NOMO-1 (cell line): ENCODE measurements at regions not wholly inside any gene's neighbourhood (a gene's known extent, or its start where the extent isn't known, plus 50 kb on each side); places are given as distances from the start of the nearest gene placed in this dataset.

Experiments used
- DNase-seq, 2 experiments: peaks; one replicate each; lab custom pipeline; 2025; ENCODE audit not compliant: unreplicated experiment in 2 of 2; lab: John Stamatoyannopoulos, UW

GRCh38 chr4:23278845-23279244, 586.1 kb downstream of the GBA3 start:
- no peak for DNase-seq

- DNase-seq: no peak
Observed at GRCh38 chr4:23276076-23276475, 583.3 kb downstream of the GBA3 start.

DNA sequence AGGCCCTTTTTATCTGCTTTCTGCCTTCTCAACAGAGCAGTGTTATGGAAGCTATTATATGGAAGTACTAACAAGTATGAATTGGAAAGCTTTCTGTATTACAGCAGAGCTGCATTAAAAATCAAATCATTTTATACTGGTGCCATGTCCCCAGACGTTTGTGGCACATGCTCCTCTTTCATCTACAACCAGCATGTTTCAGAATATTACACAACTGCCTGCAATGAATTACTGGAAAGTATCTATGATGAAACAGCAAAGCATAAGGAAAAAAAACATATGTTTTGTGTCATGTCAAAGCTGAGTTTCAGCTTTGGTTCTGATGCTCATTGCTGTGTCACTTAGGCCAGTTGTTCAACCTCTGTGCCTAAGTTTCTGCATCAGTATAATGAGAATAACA, 576.8 kb downstream of the GBA3 start:
- DNase-seq: peak; percentile 33 to 73

DNA sequence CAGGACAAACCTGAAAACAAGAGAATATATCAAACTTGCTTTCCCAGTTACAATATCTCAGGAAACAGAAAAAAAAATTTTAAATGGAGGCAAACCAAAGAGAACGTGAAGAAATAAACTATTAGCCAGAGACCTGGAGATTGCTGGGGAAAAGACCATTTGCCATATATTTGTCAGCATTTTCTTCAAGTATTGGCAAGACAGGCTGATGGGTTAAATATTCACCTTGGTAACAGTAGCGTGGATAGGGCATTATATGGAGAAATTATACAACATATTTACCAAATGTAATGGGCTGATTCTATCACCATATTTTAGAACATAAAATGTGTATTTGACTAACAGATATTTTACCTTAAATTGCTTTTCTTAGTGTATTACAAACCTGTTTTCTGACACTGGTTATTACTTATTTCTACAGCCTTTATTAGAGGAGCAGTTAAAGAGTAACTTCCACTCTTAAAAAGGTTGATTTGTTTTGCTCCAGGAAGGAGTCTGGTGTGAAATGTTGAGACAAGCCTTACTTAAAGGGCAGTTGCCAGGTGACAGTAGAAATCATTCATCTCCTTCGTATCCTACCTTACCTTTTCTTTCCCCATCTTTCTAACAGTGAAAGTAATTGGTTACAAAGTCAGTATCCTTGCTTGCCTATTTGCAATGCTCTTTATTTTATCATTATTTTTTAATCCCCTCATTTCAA, 575.5 kb downstream of the GBA3 start:
- no peak for DNase-seq

- DNase-seq: no peak
Observed at GRCh38 chr4:23266401-23266800, 573.7 kb downstream of the GBA3 start.

GRCh38 chr4:23260511-23260910, 567.8 kb downstream of the GBA3 start:
- DNase-seq: no peak

- DNase-seq: no peak
Observed at GRCh38 chr4:23245203-23245832, 552.6 kb downstream of the GBA3 start.

DNA sequence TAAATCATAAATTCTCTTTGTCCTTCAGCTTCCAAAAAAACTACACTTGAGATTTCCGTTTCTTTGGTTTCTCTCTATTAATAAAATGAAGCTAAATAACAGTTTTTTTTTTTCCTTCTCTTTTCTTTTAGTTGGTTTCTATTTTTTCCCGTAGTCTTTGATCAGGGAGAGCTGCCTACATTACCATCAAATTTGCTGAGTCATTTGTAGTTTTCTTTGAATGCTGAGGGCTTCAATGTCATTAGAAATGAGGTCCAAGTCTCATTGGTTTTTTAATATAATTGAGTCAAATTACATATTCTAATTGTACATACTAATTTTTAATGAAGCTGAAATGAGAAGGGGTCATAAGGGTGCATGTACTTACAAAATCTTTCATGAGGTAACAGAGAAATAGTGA, 550.2 kb downstream of the GBA3 start:
- no peak for DNase-seq

DNA sequence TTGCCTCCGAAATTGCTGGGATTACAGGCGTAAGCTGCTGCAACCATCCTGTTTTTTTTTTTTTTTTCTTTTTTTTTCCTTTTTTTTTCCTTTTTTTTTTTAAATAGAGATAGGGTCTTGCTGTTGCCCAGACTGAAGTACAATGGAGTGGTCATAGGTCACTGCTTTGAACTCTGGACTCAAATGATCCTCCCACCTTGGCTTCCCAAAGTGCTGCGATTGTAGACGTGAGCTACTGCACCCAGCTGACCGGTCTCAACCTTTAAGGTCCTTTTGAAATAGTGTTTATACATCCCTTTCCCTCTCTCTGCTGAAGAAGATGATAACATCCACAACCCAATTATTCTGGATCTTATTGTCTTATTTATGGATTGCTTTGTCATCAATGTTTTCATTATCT, 548.7 kb downstream of the GBA3 start:
- DNase-seq: no peak

GRCh38 chr4:23238848-23239247, 546.1 kb downstream of the GBA3 start:
- DNase-seq: no peak

GRCh38 chr4:23237771-23238170, 545.0 kb downstream of the GBA3 start:
- no peak for DNase-seq

DNA sequence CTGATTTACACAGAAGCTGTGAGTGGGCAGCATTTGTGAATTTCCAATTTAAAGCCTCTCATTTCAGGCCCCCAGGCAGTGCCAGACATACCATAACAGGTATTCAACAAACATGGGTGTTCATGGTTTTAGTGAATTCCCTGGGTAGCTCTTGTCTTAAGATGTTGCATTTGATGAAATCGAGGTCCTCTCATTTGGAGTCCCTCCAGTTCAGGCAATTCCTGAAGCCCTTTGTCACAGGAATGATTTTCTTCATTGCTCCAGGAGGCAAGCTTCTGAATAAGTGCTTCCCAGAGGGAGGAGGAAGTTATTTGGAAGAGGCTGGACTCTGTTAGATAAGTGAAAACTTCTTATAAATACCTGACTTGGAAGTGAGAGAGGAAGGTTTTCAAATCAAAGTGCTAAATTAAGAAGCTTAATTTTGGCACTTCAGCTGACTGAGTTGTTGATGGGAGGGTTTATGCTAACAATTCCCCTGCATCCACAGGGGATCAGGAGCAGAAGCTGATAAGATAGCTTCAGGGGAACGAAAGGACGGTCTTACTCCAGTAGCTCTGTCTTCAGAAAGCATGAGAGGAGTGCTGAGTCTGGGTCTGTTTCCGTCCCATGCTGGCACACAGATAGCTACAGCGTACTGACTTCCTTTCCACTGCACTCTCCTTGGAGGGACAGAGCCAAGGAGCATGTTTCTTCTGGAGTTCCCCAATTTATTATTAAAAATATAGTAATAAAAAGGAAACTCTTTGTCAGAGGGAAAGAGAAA, 543.1 kb downstream of the GBA3 start:
- DNase-seq: no peak

DNA sequence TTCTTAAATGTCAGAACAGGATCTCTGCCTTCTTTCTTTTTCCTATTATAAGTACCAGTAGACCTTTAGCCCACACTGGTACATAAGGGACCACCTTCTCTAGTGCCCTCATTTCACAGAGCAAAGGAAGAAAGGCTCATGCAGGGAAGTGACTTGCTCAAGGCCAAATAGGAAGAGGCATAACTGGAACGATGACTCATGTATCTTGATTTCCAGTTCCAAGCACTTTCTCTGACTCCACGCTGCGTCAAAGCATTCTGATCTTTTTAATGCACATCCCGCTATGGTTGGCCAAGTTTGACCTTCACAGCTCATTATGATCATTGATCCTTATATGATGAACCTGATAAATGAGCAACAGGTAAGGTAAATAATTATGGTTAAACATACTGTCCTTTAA, 542.0 kb downstream of the GBA3 start:
- DNase-seq: no peak

DNA sequence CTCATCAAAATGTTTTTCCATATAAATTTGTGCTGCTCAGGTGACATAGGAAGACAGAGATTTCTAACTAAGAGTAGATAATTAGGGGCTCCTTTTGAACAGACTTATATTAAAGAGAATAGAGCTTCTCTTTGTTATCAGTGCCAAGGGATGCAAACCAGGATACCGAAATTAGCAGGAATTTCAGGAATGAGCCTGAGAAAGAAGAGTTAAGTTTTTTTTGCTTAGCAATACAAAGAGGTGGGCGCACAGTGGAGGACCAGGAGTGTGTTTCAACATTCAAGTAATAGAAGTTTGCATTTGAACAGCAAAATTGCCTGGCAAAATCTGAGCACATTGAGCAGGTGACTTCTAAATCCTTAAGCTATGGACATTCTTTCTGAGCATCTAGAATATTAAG, 541.3 kb downstream of the GBA3 start:
- no peak for DNase-seq

DNA sequence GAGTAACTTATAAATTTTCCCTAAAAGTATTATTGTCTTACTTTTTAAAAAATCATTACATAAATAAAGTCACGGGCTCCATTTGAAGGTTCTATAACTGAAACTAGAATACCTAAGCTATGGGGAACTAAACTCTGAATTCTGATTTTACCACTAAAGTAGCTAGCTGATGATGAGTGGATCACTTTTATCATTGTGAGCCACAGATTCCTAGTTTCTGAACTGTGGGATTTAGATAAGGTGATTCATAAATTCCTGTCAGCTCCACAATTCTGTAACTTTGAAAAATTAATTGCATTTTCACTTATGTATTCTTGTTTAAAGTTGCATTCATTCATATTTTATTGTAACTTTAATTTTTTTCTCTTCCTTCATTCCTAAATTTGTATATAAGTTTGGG, 540.9 kb downstream of the GBA3 start:
- DNase-seq: no peak

DNA sequence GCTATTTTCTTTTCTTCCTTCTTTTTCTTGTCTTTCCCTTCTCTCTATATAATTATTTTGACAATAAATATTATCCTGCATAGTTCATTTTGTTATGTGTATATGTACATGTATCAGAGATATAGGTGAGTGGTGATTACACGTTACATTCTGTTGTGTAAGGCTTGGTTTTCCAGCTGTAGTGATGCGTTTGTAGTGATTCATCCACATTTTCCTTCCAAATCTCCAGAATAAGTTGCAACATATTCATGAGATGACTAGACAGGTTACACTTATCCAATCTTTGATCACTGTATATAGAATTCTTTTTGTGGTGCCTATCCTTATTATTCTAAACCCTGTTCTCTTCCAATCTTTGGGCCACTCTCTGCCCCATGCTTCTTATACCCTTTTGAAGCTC, 540.2 kb downstream of the GBA3 start:
- DNase-seq: no peak

- DNase-seq: no peak
Observed at GRCh38 chr4:23225564-23225963, 532.8 kb downstream of the GBA3 start.

DNA sequence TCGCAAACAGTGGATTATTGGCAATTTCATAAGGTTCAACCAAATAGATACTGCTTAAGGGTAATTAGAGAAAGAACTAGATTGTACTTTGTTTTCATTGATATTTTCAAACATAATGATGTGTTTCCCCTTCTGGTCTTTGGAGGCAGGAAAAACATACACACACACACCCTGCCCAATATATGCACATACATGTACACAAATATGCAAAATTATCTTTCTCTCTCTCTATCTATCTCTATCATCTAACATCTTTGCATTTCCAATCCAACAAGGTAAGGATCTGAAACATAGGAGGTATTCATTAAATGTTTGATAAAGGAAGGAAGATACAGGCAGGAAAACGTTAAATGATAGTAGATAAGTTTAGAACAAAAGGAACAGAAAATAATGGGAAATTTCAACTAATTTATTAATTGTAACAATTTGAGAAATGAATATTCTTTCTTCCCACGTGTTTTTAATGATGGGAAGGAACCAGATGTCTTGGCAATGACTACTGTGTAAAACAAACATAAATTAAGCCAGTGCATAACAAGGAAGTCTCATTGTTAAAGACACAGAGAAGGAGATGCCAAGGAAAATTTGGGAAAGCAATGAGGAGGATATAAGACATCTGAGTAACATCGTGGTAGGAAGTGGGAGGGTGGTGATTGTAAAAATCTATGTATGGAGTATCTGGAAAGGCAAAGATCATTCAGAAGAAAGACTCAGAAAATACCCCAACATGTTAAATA, 532.1 kb downstream of the GBA3 start:
- no peak for DNase-seq

DNA sequence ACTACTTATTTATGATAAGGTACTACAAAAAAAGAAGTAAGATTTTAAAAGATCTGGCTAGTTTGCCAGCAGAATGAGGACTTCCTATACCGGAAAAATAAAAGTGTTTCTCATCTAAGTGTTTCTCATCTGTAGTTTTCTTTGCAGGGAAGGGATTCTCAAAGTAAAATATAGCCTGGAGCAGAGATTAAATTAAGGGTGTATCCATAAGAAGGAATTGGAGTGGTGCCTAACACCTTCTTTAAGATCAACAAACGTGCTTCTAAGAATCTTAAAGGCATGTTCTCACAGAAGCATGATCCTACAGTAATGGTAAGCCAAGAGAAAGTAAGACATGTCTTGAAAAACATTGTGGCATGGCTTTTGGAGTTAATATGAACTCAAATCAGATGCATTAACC, 528.2 kb downstream of the GBA3 start:
- DNase-seq: no peak

DNA sequence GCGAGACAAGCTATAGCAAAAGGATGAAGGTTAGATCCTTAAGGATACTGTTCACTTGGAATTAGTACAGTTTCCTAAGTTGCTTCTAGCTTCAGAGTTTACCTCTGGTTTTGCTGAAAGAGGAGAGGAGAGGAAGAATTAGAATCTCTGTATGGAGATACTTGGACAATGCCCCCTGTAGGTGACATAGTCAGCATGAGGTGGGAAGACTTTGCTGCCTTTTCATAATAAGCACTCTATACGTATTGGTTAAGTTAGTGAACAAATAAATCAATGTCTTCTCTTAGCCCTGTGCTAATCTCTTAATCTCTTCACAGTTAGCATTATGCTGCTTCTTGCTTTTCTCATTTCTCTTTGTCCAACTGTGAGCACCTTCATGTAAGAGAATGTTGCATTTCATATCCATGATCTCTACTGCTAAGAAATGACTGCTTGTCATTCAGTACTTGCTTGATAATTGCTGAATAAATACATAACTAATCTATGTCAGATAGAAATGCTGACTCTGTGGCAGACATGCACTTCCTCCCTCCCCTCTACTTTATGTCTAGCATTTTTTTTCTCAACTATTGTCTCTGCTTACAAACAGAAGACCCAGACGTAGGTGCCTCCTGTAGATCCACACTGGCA, 527.2 kb downstream of the GBA3 start:
- DNase-seq: no peak

GRCh38 chr4:23213198-23213597, 520.5 kb downstream of the GBA3 start:
- no peak for DNase-seq
